WTC11 (cell line): ENCODE measurements at regions not wholly inside any gene's neighbourhood (a gene's known extent, or its start where the extent isn't known, plus 50 kb on each side); places are given as distances from the start of the nearest gene placed in this dataset.

Source experiments
- ATAC-seq: fragments of 200-7000 bp; cut with Tn5 transposase; 2 replicates; pipeline ENCODE4 v1.10.0; 2021; ENCODE audit warnings: mild to moderate bottlenecking, moderate library complexity
- CTCF ChIA-PET: fragments of 300-600 bp; sonication (Branson Sonifier 250); formaldehyde crosslinking; loops from one replicate; lab custom pipeline; 2021; ENCODE audit warnings: antibody characterized with exemption; lab: Charles Lee
- POLR2A ChIA-PET: fragments of 350-600 bp; sonication (Branson Sonifier 250); formaldehyde crosslinking; loops from one replicate; lab custom pipeline; 2021; ENCODE audit warnings: antibody characterized with exemption; lab: Charles Lee
- DNase-seq: peaks from one replicate; pipeline ENCODE4 v3.0.0; 2021; ENCODE audit warnings: low spot score
- H3K27ac Mint-ChIP-seq: 2 replicates; pipeline ENCODE4 v1.8.0; 2021; ENCODE audit warnings: mixed read lengths
- H3K27me3 Mint-ChIP-seq: 2 replicates; pipeline ENCODE4 v1.8.0; 2021; ENCODE audit warnings: low read depth, mild to moderate bottlenecking, moderate library complexity, mixed read lengths
- H3K36me3 Mint-ChIP-seq: 2 replicates; pipeline ENCODE4 v1.8.0; 2021; ENCODE audit warnings: mixed read lengths
- H3K4me1 Mint-ChIP-seq: 2 replicates; pipeline ENCODE4 v1.8.0; 2022; ENCODE audit warnings: mixed read lengths
- H3K4me3 Mint-ChIP-seq: 2 replicates; pipeline ENCODE4 v1.8.0; 2021; ENCODE audit warnings: mild to moderate bottlenecking, moderate library complexity, mixed read lengths
- H3K9me3 Mint-ChIP-seq: 2 replicates; pipeline ENCODE4 v1.8.0; 2021; ENCODE audit warnings: mixed read lengths
- CBFB ChIP-seq: sonication (generic); formaldehyde crosslinking; IDR thresholded peaks from 2 replicates; pipeline ENCODE4 v1.8.1; 2022; ENCODE audit warnings: mild to moderate bottlenecking, low read depth, missing genetic modification reagents
- CREB1 ChIP-seq: sonication (generic); formaldehyde crosslinking; IDR thresholded peaks from 2 replicates; pipeline ENCODE4 v1.8.0; 2023; ENCODE audit warnings: mild to moderate bottlenecking, missing genetic modification reagents
- ELF4 ChIP-seq: sonication (generic); formaldehyde crosslinking; IDR thresholded peaks from 2 replicates; pipeline ENCODE4 v1.8.1; 2022; ENCODE audit warnings: low read depth, mild to moderate bottlenecking, moderate library complexity, missing genetic modification reagents
- EMX1 ChIP-seq: fragments of 250-450 bp; sonication (Bioruptor Pico); IDR thresholded peaks from 2 replicates; pipeline ENCODE4 v1.8.0; 2021; ENCODE audit warnings: mild to moderate bottlenecking
- ETV6 ChIP-seq: sonication (generic); formaldehyde crosslinking; IDR thresholded peaks from 2 replicates; pipeline ENCODE4 v1.8.1; 2022; ENCODE audit warnings: mild to moderate bottlenecking, missing genetic modification reagents
- FOXJ3 ChIP-seq: sonication (generic); formaldehyde crosslinking; IDR thresholded peaks from 2 replicates; pipeline ENCODE4 v1.9.0; 2021; ENCODE audit warnings: missing genetic modification reagents, mild to moderate bottlenecking, borderline replicate concordance
- IRF2 ChIP-seq: sonication (generic); formaldehyde crosslinking; IDR thresholded peaks from 2 replicates; pipeline ENCODE4 v1.8.0; 2022; ENCODE audit warnings: low read depth, missing genetic modification reagents, borderline replicate concordance
- JAZF1 ChIP-seq: fragments of 250-450 bp; sonication (Bioruptor Pico); IDR thresholded peaks from 2 replicates; pipeline ENCODE4 v1.9.0; 2021; ENCODE audit warnings: moderate library complexity, mild to moderate bottlenecking, inconsistent platforms
- NR2C2 ChIP-seq: sonication (generic); formaldehyde crosslinking; IDR thresholded peaks from 2 replicates; pipeline ENCODE4 v1.8.0; 2022; ENCODE audit warnings: mild to moderate bottlenecking, missing genetic modification reagents
- SP1 ChIP-seq: sonication (generic); formaldehyde crosslinking; conservative IDR thresholded peaks from 2 replicates; pipeline ENCODE4 v1.8.1; 2022; ENCODE audit warnings: missing genetic modification reagents
- TEAD1 ChIP-seq: sonication (generic); formaldehyde crosslinking; IDR thresholded peaks from 2 replicates; pipeline ENCODE4 v1.8.0; 2022; ENCODE audit warnings: mild to moderate bottlenecking, missing genetic modification reagents
- ZNF138 ChIP-seq: sonication (generic); formaldehyde crosslinking; conservative IDR thresholded peaks from 2 replicates; pipeline ENCODE4 v1.8.1; 2022; ENCODE audit warnings: mild to moderate bottlenecking, moderate library complexity, missing genetic modification reagents
- ZNF219 ChIP-seq: sonication (generic); formaldehyde crosslinking; IDR thresholded peaks from 2 replicates; pipeline ENCODE4 v1.8.0; 2023; ENCODE audit warnings: missing genetic modification reagents, mild to moderate bottlenecking, borderline replicate concordance
- ZNF232 ChIP-seq: sonication (generic); formaldehyde crosslinking; IDR thresholded peaks from 2 replicates; pipeline ENCODE4 v1.8.0; 2022; ENCODE audit warnings: mild to moderate bottlenecking, missing genetic modification reagents
- ZNF423 ChIP-seq: fragments of 250-450 bp; sonication (Bioruptor Pico); IDR thresholded peaks from 2 replicates; pipeline ENCODE4 v2.1.2; 2022; ENCODE audit warnings: mild to moderate bottlenecking, moderate library complexity
- TF ChIP-seq, protein P1 (sequence below): fragments of 250-450 bp; sonication (Bioruptor Pico); IDR thresholded peaks from 2 replicates; pipeline ENCODE4 v1.9.0; 2021; ENCODE audit warnings: moderate library complexity, mild to moderate bottlenecking, inconsistent platforms, borderline replicate concordance
- TF ChIP-seq, protein P2 (sequence below): fragments of 250-450 bp; sonication (Bioruptor Pico); IDR thresholded peaks from 2 replicates; pipeline ENCODE4 v1.9.0; 2021; ENCODE audit warnings: mild to moderate bottlenecking
- TF ChIP-seq, protein P3 (sequence below): sonication (generic); formaldehyde crosslinking; IDR thresholded peaks from 2 replicates; pipeline ENCODE4 v1.8.1; 2023; ENCODE audit warnings: mild to moderate bottlenecking, missing genetic modification reagents, moderate library complexity
- TF ChIP-seq, protein P4 (sequence below): sonication (generic); formaldehyde crosslinking; IDR thresholded peaks from 2 replicates; pipeline ENCODE4 v1.8.0; 2022; ENCODE audit warnings: mild to moderate bottlenecking, missing genetic modification reagents
- TF ChIP-seq, protein P5 (sequence below): fragments of 250-450 bp; sonication (Bioruptor Pico); IDR thresholded peaks from 2 replicates; pipeline ENCODE4 v1.9.0; 2021; ENCODE audit warnings: mild to moderate bottlenecking
- TF ChIP-seq, protein P6 (sequence below): fragments of 250-450 bp; sonication (Bioruptor Pico); IDR thresholded peaks from 2 replicates; pipeline ENCODE4 v2.1.2; 2022; ENCODE audit warnings: mild to moderate bottlenecking, moderate library complexity

DNA sequence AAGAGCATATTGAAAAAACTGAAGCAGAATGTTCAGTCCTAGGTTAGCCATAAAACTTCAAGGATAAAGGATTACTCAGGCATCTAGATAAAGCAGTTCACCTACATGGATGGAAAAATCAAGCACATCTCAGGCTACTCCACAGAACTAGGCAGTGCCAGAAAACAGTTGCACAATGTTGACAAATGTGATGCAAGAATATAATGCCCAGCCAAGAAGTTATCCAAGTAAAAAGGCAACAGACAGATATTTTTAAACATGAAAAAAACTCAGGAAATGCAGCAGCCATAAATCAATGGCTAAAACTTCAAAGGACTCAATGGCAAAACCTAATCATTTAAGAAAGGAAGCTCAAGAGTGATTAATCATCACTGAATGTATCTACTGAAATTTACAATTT lies 456.0 kb upstream of the FAM241A start:
- ChIA-PET CTCF (interaction anchor here (0.8 kb wide), 1 partner anchor 117 kb away, joined by 3 read pairs; no protein-coding TSS in a partner anchor), POLR2A (no interaction called here)
- ATAC-seq (no peak), DNase-seq (no peak)
- Mint-ChIP-seq H3K4me1 (no peaks in the 10 kb centered on the region), H3K36me3 (no peaks in the 10 kb centered on the region), H3K9me3 (peaks cover 4% of the 10 kb centered on the region; the same call in 1 of the 2 replicates), H3K4me3 (no peak overlapping the region), H3K27ac (no peak overlapping the region), H3K27me3 (no peaks in the 10 kb centered on the region)
- TF ChIP-seq, protein P1, sequence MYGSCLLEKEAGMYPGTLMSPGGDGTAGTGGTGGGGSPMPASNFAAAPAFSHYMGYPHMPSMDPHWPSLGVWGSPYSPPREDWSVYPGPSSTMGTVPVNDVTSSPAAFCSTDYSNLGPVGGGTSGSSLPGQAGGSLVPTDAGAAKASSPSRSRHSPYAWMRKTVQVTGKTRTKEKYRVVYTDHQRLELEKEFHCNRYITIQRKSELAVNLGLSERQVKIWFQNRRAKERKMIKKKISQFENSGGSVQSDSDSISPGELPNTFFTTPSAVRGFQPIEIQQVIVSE (CRISPR knock-in tag), result no peak
- no peak for TF ChIP-seq CREB1 (CRISPR knock-in tag)
- no peak for TF ChIP-seq ZNF423 (CRISPR knock-in tag)
- TF ChIP-seq, protein P2, sequence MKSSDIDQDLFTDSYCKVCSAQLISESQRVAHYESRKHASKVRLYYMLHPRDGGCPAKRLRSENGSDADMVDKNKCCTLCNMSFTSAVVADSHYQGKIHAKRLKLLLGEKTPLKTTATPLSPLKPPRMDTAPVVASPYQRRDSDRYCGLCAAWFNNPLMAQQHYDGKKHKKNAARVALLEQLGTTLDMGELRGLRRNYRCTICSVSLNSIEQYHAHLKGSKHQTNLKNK, result no peak
- TF ChIP-seq, protein P3, sequence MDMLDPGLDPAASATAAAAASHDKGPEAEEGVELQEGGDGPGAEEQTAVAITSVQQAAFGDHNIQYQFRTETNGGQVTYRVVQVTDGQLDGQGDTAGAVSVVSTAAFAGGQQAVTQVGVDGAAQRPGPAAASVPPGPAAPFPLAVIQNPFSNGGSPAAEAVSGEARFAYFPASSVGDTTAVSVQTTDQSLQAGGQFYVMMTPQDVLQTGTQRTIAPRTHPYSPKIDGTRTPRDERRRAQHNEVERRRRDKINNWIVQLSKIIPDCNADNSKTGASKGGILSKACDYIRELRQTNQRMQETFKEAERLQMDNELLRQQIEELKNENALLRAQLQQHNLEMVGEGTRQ (CRISPR knock-in tag), result no peak
- TF ChIP-seq FOXJ3, result no peak
- TF ChIP-seq JAZF1 (CRISPR knock-in tag), result no peak
- TF ChIP-seq ELF4 (CRISPR knock-in tag), result no peak
- TF ChIP-seq, protein P4, sequence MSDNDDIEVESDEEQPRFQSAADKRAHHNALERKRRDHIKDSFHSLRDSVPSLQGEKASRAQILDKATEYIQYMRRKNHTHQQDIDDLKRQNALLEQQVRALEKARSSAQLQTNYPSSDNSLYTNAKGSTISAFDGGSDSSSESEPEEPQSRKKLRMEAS (CRISPR knock-in tag), result no peak
- TF ChIP-seq ZNF232, result no peak
- no peak for TF ChIP-seq CBFB (CRISPR knock-in tag)
- TF ChIP-seq SP1 (CRISPR knock-in tag), result no peak
- no peak for TF ChIP-seq EMX1 (CRISPR knock-in tag)
- TF ChIP-seq ZNF219, result no peak
- TF ChIP-seq ETV6 (CRISPR knock-in tag), result no peak

DNA sequence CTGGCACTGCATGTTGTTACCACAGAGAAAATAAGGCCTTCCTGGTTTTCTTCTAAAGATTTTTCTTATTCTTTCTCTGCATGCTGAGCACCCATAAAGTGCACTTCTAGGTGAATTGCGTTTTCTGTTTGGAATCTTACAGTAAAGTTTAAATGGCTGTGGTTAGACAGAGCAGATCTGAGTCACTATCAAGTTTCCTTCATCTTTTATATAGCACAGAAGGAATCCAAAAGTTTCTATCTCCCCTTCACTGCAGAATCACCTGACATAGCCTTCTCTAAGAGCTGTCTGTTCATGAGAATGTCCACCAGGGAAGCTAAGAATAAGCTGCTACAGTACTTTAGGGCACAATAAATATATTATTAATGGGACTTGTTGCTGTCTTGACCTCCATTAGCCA lies 455.5 kb upstream of the FAM241A start:
- Mint-ChIP-seq H3K9me3 (peaks cover 4% of the 10 kb centered on the region; the same call in 1 of the 2 replicates), H3K27me3 (no peaks in the 10 kb centered on the region), H3K27ac (no peak overlapping the region), H3K4me1 (no peaks in the 10 kb centered on the region), H3K4me3 (no peak overlapping the region), H3K36me3 (no peaks in the 10 kb centered on the region)
- ATAC-seq, result no peak
- TF ChIP-seq NR2C2 (CRISPR knock-in tag) (no peak), TEAD1 (CRISPR knock-in tag) (no peak), IRF2 (no peak), ZNF138 (CRISPR knock-in tag) (no peak), ZNF232 (no peak)
- TF ChIP-seq, protein P5, sequence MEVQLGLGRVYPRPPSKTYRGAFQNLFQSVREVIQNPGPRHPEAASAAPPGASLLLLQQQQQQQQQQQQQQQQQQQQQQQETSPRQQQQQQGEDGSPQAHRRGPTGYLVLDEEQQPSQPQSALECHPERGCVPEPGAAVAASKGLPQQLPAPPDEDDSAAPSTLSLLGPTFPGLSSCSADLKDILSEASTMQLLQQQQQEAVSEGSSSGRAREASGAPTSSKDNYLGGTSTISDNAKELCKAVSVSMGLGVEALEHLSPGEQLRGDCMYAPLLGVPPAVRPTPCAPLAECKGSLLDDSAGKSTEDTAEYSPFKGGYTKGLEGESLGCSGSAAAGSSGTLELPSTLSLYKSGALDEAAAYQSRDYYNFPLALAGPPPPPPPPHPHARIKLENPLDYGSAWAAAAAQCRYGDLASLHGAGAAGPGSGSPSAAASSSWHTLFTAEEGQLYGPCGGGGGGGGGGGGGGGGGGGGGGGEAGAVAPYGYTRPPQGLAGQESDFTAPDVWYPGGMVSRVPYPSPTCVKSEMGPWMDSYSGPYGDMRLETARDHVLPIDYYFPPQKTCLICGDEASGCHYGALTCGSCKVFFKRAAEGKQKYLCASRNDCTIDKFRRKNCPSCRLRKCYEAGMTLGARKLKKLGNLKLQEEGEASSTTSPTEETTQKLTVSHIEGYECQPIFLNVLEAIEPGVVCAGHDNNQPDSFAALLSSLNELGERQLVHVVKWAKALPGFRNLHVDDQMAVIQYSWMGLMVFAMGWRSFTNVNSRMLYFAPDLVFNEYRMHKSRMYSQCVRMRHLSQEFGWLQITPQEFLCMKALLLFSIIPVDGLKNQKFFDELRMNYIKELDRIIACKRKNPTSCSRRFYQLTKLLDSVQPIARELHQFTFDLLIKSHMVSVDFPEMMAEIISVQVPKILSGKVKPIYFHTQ (CRISPR knock-in tag), result no peak
- TF ChIP-seq, protein P6, sequence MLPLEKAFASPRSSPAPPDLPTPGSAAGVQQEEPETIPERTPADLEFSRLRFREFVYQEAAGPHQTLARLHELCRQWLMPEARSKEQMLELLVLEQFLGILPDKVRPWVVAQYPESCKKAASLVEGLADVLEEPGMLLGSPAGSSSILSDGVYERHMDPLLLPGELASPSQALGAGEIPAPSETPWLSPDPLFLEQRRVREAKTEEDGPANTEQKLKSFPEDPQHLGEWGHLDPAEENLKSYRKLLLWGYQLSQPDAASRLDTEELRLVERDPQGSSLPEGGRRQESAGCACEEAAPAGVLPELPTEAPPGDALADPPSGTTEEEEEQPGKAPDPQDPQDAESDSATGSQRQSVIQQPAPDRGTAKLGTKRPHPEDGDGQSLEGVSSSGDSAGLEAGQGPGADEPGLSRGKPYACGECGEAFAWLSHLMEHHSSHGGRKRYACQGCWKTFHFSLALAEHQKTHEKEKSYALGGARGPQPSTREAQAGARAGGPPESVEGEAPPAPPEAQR (CRISPR knock-in tag), result no peak
- TF ChIP-seq, protein P1 (CRISPR knock-in tag), result no peak
- CTCF ChIA-PET, result interaction anchor here (0.8 kb wide), 1 partner anchor 117 kb away, joined by 3 read pairs; no protein-coding TSS in a partner anchor
- DNase-seq, result no peak
- POLR2A ChIA-PET, result no interaction called here
